ENCODE measurements at regions not wholly inside any gene's neighbourhood (a gene's known extent, or its start where the extent isn't known, plus 50 kb on each side); places are given as distances from the start of the nearest gene placed in this dataset.

DNA sequence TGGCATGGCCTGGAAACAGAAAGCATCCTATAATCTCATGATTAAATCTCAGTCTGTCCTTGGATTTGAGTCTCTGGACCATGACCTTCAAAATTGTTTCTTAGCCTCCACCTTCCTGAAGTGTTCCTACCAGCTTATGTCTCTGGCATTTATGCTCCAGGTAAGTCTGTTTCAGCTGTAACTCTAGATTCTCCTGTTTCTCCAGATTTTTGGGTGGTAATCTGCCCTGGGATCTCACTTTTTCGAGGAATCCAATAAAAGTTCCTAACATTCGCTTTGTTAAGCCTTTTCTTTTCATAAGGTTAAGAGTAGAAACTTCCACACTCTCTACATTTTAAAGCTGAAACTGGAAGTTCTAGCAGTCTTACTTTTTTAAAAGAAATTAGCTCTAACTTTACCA is 318.5 kb downstream of the C6orf118 start:
- no peak overlapping the region for H3K4me2 ChIP-seq (ENCODE audit: insufficient read depth, insufficient read length, low read length)
- H2BK120ac ChIP-seq (ENCODE audit: low read depth, low read length, poor library complexity, severe bottlenecking), result no peak overlapping the region
- TF ChIP-seq, protein P1, sequence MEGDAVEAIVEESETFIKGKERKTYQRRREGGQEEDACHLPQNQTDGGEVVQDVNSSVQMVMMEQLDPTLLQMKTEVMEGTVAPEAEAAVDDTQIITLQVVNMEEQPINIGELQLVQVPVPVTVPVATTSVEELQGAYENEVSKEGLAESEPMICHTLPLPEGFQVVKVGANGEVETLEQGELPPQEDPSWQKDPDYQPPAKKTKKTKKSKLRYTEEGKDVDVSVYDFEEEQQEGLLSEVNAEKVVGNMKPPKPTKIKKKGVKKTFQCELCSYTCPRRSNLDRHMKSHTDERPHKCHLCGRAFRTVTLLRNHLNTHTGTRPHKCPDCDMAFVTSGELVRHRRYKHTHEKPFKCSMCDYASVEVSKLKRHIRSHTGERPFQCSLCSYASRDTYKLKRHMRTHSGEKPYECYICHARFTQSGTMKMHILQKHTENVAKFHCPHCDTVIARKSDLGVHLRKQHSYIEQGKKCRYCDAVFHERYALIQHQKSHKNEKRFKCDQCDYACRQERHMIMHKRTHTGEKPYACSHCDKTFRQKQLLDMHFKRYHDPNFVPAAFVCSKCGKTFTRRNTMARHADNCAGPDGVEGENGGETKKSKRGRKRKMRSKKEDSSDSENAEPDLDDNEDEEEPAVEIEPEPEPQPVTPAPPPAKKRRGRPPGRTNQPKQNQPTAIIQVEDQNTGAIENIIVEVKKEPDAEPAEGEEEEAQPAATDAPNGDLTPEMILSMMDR (conservative IDR thresholded peaks at IDR 0.05), result no peak
- no peaks in the 10 kb centered on the region for H3K23me2 ChIP-seq (ENCODE audit: insufficient read length, low read depth, low read length, poor library complexity, severe bottlenecking)
- H3K4me1 ChIP-seq (ENCODE audit: insufficient read depth, low read length), result no peaks in the 10 kb centered on the region
- Mint-ChIP-seq H3K36me3 (ENCODE audit: insufficient read depth in 1 of 3, low read depth in 3 of 3) (no peaks in the 10 kb centered on the region), H3K4me3 (no peak overlapping the region), H3K9me3 (no peaks in the 10 kb centered on the region; a peak in 3 of 5 replicates), H3K27me3 (ENCODE audit: low read depth) (no peaks in the 10 kb centered on the region), H3K27ac (no peak overlapping the region), H3K4me1 (no peaks in the 10 kb centered on the region)
- no peak overlapping the region for H2AK5ac ChIP-seq (ENCODE audit: insufficient read length, low read length)
- H3K4ac ChIP-seq (ENCODE audit: low read depth, low read length), result no peak overlapping the region
- no peak overlapping the region for H3K23ac ChIP-seq (ENCODE audit: insufficient read length, low read depth, low read length)
- H3K18ac ChIP-seq (ENCODE audit: insufficient read length, low read depth, low read length), result no peak overlapping the region
- no peak overlapping the region for H4K5ac ChIP-seq (ENCODE audit: insufficient read length, low read depth, low read length)
- no peak overlapping the region for H3K9ac ChIP-seq (ENCODE audit: extremely low read depth, insufficient read length, low read length)
- H3T11ph ChIP-seq (ENCODE audit: low read length), result no peak overlapping the region
- no peak overlapping the region for H2BK12ac ChIP-seq (ENCODE audit: insufficient read length, low read depth, low read length)
- H3K79me1 ChIP-seq (ENCODE audit: insufficient read depth, low read depth, low read length, poor library complexity, severe bottlenecking), result no peaks in the 10 kb centered on the region
- WGBS (ENCODE audit: extremely low coverage, insufficient read length, low lambda C conversion rate), result no CpG with 5 or more reads among the region's 2 CpGs
- no peak overlapping the region for H2BK15ac ChIP-seq (ENCODE audit: low read depth, low read length)
- no peak overlapping the region for H4K8ac ChIP-seq (replicated peaks; ENCODE audit: insufficient read length, low read depth, low read length)
- H3K27ac ChIP-seq (ENCODE audit: insufficient read length, low read depth, low read length), result no peak overlapping the region
- H4K20me1 ChIP-seq (ENCODE audit: control insufficient read depth, insufficient read depth, insufficient read length), result no peaks in the 10 kb centered on the region
- no peak overlapping the region for H2AFZ ChIP-seq (ENCODE audit: low read length)
- no peak overlapping the region for H2BK5ac ChIP-seq (ENCODE audit: insufficient read length, low read length)
- no peak overlapping the region for H3K14ac ChIP-seq (ENCODE audit: insufficient read depth, low read length)
- H3K27me3 ChIP-seq (ENCODE audit: insufficient read depth, low read length), result no peaks in the 10 kb centered on the region
- H2BK20ac ChIP-seq (ENCODE audit: low read depth, low read length, poor library complexity, severe bottlenecking), result no peak overlapping the region
- no peak for DNase-seq
- no peaks in the 10 kb centered on the region for H3K9me3 ChIP-seq (ENCODE audit: control insufficient read depth, low read depth, low read length)
- no peaks in the 10 kb centered on the region for H3K79me2 ChIP-seq (ENCODE audit: insufficient read depth, low read length)
- no peak overlapping the region for H4K91ac ChIP-seq (ENCODE audit: insufficient read length, low read depth, low read length)
- no peak overlapping the region for H3K56ac ChIP-seq (ENCODE audit: insufficient read length, low read depth, low read length)

Measured in H9 (cell line).